ENCODE measurements at regions not wholly inside any gene's neighbourhood (a gene's known extent, or its start where the extent isn't known, plus 50 kb on each side); places are given as distances from the start of the nearest gene placed in this dataset.

DNA sequence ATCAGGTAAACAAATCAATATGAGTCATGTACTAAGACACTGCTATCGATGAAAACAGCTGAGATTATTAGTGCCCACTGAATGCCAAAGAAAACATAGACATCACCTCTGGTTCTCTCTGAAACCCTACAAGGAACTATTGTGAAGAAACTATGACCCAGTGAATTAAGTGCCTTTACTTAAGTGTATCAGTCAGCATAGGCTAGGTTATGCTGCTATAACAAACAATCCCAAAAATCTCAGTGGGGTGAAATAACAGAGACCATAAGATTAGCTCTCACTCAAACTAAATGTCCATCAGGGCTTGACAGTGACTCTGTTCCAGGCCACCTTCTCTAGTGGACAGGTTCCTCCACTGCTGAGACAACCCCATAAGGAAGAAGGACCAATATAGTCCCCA is 57.7 kb upstream of the KDM8 start:
- WGBS (ENCODE audit: insufficient coverage): 100% methylated on average over 1 of the region's 1 CpG

DNA sequence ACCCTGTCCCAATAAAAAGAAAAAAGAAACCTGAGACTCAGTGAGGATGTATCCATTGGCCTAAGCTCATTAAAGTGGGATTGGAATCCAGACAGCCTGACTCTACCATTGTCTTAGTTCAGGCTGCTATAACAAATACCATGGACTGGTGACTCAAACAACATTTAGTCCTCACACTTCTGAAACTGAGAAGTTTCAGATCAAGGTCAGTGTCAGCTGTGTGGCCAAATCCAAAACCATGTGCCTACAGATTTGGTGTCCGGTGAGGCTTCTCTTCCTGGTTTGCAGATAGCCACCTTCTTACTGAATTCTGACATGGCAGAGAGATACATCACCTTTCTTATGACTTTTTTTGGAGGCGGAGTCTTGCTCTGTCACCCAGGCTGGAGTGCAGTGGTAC is 53.3 kb upstream of the KDM8 start:
- WGBS (ENCODE audit: insufficient coverage): 87% methylated on average over 2 of the region's 2 CpGs
- Histone ChIP-seq H3K4me3 (ENCODE audit: low read length) (no peak overlapping the region), H3K4me1 (ENCODE audit: control insufficient read depth, insufficient read depth, low read length) (peaks cover 4% of the 10 kb centered on the region), H3K27me3 (ENCODE audit: control insufficient read depth, insufficient read depth, low read length) (no peaks in the 10 kb centered on the region), H3K9me3 (ENCODE audit: control insufficient read depth, insufficient read depth, low read length) (no peaks in the 10 kb centered on the region), H3K27ac (ENCODE audit: low read length) (no peak overlapping the region), H3K36me3 (ENCODE audit: control insufficient read depth, insufficient read depth, low read length) (no peaks in the 10 kb centered on the region)
- H3K4me1 Mint-ChIP-seq: peaks cover 5% of the 10 kb centered on the region in 2 donors
- H3K27ac Mint-ChIP-seq: no peak overlapping the region
- H3K27me3 Mint-ChIP-seq (ENCODE audit: low read depth in 2 of 2): peaks cover 3 to 10% of the 10 kb centered on the region in 2 donors
- no peaks in the 10 kb centered on the region for H3K36me3 Mint-ChIP-seq
- TF ChIP-seq, protein P1, sequence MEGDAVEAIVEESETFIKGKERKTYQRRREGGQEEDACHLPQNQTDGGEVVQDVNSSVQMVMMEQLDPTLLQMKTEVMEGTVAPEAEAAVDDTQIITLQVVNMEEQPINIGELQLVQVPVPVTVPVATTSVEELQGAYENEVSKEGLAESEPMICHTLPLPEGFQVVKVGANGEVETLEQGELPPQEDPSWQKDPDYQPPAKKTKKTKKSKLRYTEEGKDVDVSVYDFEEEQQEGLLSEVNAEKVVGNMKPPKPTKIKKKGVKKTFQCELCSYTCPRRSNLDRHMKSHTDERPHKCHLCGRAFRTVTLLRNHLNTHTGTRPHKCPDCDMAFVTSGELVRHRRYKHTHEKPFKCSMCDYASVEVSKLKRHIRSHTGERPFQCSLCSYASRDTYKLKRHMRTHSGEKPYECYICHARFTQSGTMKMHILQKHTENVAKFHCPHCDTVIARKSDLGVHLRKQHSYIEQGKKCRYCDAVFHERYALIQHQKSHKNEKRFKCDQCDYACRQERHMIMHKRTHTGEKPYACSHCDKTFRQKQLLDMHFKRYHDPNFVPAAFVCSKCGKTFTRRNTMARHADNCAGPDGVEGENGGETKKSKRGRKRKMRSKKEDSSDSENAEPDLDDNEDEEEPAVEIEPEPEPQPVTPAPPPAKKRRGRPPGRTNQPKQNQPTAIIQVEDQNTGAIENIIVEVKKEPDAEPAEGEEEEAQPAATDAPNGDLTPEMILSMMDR (IDR thresholded peaks at IDR 0.05): no peak
- intact Hi-C loops (cut with micrococcal nuclease): no loop called here
- no peak for DNase-seq
- no peak for ATAC-seq
- H3K9me3 Mint-ChIP-seq: peaks cover 0 to 4% of the 10 kb centered on the region in 2 donors
- H3K4me3 Mint-ChIP-seq: no peak overlapping the region

More for the DNA sequence above, 57.7 kb upstream of the KDM8 start:
- Histone ChIP-seq H3K27ac (ENCODE audit: low read length) (no peak overlapping the region), H3K4me3 (ENCODE audit: low read length) (no peak overlapping the region), H3K4me1 (ENCODE audit: control insufficient read depth, insufficient read depth, low read length) (no peaks in the 10 kb centered on the region), H3K27me3 (ENCODE audit: control insufficient read depth, insufficient read depth, low read length) (no peaks in the 10 kb centered on the region), H3K36me3 (ENCODE audit: control insufficient read depth, insufficient read depth, low read length) (no peaks in the 10 kb centered on the region), H3K9me3 (ENCODE audit: control insufficient read depth, insufficient read depth, low read length) (no peaks in the 10 kb centered on the region)
- intact Hi-C loops (cut with micrococcal nuclease): no loop called here
- H3K36me3 Mint-ChIP-seq: no peaks in the 10 kb centered on the region
- H3K27ac Mint-ChIP-seq: no peak overlapping the region
- ATAC-seq (no peak), DNase-seq (no peak)
- no peak overlapping the region for H3K4me3 Mint-ChIP-seq
- no peaks in the 10 kb centered on the region for H3K4me1 Mint-ChIP-seq
- peaks cover 18 to 26% of the 10 kb centered on the region in 2 donors for H3K27me3 Mint-ChIP-seq (ENCODE audit: low read depth in 2 of 2)
- TF ChIP-seq, protein P1 (IDR thresholded peaks at IDR 0.05): no peak
- peaks cover 0 to 4% of the 10 kb centered on the region in 2 donors for H3K9me3 Mint-ChIP-seq

DNA sequence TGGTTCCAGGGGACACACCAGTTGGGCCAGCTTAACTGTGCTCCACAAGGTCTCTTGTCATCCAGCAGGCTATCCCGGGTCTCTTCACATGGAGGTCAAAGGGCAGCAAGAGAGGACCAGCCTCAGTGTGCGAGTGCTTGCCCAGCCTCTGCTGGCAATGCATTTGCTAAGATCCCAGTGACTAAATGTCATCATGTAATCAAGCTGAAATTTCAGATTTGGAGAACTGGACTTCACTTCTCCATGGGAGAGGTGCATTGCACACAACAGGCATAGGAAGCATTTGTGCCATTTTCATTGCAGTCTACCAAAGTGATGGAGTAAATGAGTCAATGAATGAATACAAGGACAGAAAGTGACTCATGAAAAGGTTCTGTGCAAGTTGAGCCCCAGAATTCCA is 51.2 kb upstream of the KDM8 start:
- Mint-ChIP-seq H3K27me3 (ENCODE audit: low read depth in 2 of 2) (no peaks in the 10 kb centered on the region), H3K4me1 (peaks cover 8 to 10% of the 10 kb centered on the region in 2 donors), H3K4me3 (no peak overlapping the region), H3K27ac (no peak overlapping the region), H3K36me3 (no peaks in the 10 kb centered on the region), H3K9me3 (no peaks in the 10 kb centered on the region)
- peaks cover 7% of the 10 kb centered on the region for H3K4me1 ChIP-seq (ENCODE audit: control insufficient read depth, insufficient read depth, low read length)
- no peaks in the 10 kb centered on the region for H3K27me3 ChIP-seq (ENCODE audit: control insufficient read depth, insufficient read depth, low read length)
- no peaks in the 10 kb centered on the region for H3K9me3 ChIP-seq (ENCODE audit: control insufficient read depth, insufficient read depth, low read length)
- H3K4me3 ChIP-seq (ENCODE audit: low read length): no peak overlapping the region
- 93% methylated on average over 2 of the region's 2 CpGs for WGBS (ENCODE audit: insufficient coverage)
- intact Hi-C loops (cut with micrococcal nuclease): no loop called here
- TF ChIP-seq, protein P1 (IDR thresholded peaks at IDR 0.05): no peak
- no peak overlapping the region for H3K27ac ChIP-seq (ENCODE audit: low read length)
- no peaks in the 10 kb centered on the region for H3K36me3 ChIP-seq (ENCODE audit: control insufficient read depth, insufficient read depth, low read length)
- ATAC-seq: no peak
- DNase-seq: no peak

DNA sequence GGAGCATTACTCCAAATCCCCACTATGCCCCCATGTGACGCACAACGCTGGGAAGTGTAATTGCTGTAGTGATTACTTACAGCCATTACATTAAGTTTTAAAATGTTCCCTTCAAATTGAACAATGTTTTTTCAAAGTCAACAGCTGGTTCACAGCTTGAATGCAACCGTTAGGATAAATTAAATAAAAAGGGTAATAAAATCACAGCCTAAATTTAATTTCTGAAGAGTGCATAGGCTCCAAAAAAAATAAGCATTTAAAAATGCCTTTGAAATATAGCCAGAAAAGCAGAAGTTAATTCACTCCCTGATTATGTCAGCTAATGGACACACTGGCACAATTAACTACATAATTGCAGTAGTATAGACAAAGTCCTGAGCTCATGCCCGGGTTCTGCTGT is 50.5 kb upstream of the KDM8 start:
- ATAC-seq: no peak
- Mint-ChIP-seq H3K36me3 (no peaks in the 10 kb centered on the region), H3K27ac (no peak overlapping the region), H3K4me1 (peaks cover 8 to 10% of the 10 kb centered on the region in 2 donors), H3K27me3 (ENCODE audit: low read depth in 2 of 2) (no peaks in the 10 kb centered on the region), H3K9me3 (no peaks in the 10 kb centered on the region), H3K4me3 (no peak overlapping the region)
- H3K4me3 ChIP-seq (ENCODE audit: low read length): no peak overlapping the region
- H3K9me3 ChIP-seq (ENCODE audit: control insufficient read depth, insufficient read depth, low read length): no peaks in the 10 kb centered on the region
- intact Hi-C loops (cut with micrococcal nuclease): no loop called here
- no peaks in the 10 kb centered on the region for H3K36me3 ChIP-seq (ENCODE audit: control insufficient read depth, insufficient read depth, low read length)
- no peaks in the 10 kb centered on the region for H3K27me3 ChIP-seq (ENCODE audit: control insufficient read depth, insufficient read depth, low read length)
- DNase-seq: no peak
- H3K27ac ChIP-seq (ENCODE audit: low read length): no peak overlapping the region
- 84% methylated on average over 4 of the region's 4 CpGs for WGBS (ENCODE audit: insufficient coverage)
- TF ChIP-seq, protein P1 (IDR thresholded peaks at IDR 0.05): no peak
- H3K4me1 ChIP-seq (ENCODE audit: control insufficient read depth, insufficient read depth, low read length): peaks cover 7% of the 10 kb centered on the region

Data from natural killer cell (primary cell).